GM19238 (cell line): ENCODE measurements at regions not wholly inside any gene's neighbourhood (a gene's known extent, or its start where the extent isn't known, plus 50 kb on each side); places are given as distances from the start of the nearest gene placed in this dataset.

Experiments
- DNase-seq: peaks from one replicate; pipeline ENCODE4 v3.0.0; 2011; ENCODE audit warnings: low spot score; ENCODE audit not compliant: insufficient read length

GRCh38 chr5:162323466-162323865 is 255.9 kb downstream of the GABRG2 start:
- no peak for DNase-seq

DNA sequence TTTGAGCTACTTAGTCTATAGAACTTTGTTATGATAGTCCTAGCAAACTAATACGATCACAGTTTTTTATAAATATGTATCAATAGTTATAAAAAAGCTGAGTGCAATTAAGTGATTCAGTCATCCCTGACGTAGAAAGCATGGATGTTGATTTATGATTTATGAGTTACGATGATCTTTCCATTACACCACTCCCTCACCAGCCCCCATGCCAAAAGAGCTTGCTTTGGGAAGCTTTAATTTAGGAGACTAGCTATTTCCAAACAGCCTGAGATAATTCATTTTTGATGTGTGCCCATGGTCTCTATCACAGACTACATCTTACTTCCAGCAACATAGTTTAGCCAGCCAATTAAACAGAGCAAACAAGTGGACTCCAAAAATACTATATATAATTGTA is 256.8 kb downstream of the GABRG2 start:
- DNase-seq: no peak

- DNase-seq: no peak
Observed at GRCh38 chr5:162325143-162325727, 257.7 kb downstream of the GABRG2 start.

- no peak for DNase-seq
Observed at GRCh38 chr5:162334944-162335343, 267.4 kb downstream of the GABRG2 start.

DNA sequence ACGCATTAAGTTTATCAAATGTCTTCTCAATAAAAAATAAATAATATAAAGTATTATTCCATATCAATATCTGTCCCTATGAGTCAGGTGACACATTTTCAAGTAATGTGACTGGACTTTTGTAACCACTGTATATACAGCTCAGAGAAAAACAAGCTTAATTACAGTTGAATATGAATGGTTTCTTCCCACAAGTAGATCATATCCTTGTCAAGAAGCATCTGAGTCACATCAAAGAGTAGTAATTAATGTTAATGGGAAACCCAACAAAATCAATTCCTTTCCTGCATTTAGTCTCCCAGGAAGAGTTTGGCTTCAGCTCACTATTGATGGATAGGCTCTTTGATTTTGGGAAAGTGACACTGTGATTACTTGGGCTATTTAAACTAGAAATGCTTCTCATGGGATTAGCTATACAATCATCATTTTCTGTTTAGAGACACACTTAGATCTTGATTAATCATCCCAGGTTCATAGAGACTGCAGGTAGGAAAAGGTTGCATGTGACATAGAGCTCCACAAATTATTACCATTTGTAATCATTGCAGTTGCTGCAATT is 292.9 kb downstream of the GABRG2 start:
- DNase-seq: no peak

DNA sequence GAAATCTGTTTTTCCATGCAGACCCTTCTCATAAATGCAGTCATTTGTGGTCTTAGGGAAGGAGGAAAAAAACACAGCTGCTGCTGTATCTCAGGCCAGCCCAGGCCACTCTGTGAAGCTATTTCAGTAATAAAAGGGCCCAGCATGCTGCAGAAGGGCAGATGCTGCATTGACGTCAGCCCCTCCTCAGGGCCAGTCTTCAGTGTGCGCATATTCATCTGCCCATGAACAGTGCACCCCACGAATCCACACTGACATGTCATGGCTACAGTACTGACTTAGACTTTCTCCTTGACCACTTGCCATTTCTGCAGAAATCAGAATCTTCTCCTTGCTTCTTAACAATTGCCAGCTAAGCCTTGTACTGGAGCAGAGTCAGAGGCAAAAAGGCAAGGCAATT is 304.7 kb downstream of the GABRG2 start:
- no peak for DNase-seq

- DNase-seq: no peak
Observed at GRCh38 chr5:162377895-162378294, 310.3 kb downstream of the GABRG2 start.

GRCh38 chr5:162382839-162383238 is 315.3 kb downstream of the GABRG2 start:
- no peak for DNase-seq

DNA sequence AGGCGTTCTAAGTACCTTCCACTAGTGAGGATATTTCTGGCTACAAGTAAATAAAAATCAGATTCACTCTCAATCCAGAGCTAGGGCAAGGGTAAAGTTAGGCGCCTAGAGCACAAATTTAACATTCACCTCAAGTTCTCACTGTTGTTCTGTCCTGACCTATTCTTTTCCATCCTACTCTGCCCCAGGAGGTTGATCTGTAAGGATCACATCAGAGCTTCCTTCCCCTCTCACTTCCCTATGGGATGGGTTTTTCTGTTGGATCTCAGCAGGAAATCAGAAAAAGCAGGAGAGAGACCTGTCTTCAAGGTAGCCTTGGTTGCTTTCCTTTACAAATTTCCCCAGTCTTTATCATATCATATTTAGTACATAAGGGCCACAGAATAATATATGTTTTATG is 316.7 kb downstream of the GABRG2 start:
- no peak for DNase-seq

- DNase-seq: no peak
Observed at GRCh38 chr5:162391833-162392232, 324.3 kb downstream of the GABRG2 start.

DNA sequence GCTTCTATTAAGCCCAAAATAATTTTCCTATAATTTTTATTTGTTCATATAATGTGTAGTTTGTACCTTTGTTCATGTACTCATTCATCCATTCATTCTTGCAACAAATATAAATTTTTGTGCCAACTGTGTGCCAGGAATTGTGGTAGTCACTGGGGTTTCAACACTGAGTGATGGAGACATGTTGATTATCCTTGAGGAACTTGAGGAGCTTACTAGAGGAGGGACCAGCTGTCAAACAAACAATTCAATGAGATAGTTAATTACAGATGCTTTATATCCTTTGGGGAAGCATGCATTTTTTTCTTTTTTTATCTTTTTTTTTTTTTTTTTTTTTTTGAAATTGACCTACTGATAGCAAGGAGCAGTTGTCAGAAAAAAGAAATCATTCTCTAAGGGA is 324.8 kb downstream of the GABRG2 start:
- DNase-seq: no peak

- DNase-seq: no peak
Observed at GRCh38 chr5:162393534-162393933, 326.0 kb downstream of the GABRG2 start.

GRCh38 chr5:162407614-162408013 is 340.0 kb downstream of the GABRG2 start:
- no peak for DNase-seq

DNA sequence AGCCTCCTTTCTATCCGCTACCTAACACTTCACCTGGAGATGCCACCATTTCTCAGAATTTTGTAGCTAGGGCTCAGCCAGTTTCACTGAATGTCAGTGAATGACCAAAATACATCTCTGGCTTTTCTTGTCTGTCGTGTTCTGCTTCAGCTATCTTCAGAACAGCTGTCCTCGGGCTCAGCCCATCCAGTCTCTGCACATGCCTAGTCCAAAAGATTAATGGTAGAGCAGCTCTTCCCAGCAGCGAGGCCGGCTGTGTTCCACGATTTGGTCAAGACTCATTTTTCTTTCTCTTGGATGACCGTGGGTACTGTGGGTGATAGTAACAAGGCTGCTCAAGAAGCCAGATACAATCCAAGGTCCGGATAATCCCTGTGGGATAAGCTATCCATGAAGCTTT is 342.8 kb downstream of the GABRG2 start:
- DNase-seq: no peak

DNA sequence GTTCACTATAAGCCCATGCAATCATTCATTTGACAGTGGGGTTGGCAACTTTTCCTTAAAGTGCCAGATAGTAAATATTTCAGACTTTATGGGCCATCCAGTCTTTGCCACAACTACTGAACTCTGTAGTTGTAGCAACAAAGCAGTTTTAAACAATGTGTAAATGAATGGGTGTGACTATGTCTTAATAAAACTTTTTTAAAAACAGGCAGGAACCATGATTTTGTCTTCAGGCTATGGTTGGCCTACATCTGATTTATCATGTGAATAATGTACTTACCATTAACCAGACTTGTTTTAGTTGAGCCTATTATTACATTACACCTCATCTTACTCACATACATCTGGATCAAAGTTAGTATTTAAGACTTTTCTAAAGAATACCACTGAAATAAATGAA is 361.6 kb downstream of the GABRG2 start:
- DNase-seq: no peak

DNA sequence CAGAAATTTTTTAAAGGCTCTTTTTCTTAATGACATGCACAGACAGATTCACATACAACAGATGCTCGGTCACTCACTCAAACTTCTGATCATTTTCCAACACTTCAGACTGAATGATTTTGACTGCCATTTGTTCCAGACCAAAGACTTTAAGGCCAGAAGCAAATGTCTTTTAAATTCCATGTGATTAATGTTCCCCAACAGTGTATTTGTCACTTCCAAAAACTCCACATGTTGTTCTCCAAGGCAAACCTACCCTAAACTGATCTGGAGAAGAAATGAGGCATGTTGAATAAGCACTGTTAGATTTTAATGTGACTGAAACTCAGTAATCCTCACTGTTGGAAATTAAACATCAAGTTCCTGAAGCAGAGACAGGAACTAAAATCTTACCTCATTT is 366.7 kb downstream of the GABRG2 start:
- no peak for DNase-seq

- DNase-seq: no peak
Observed at GRCh38 chr5:162436055-162436454, 368.5 kb downstream of the GABRG2 start.

- no peak for DNase-seq
Observed at GRCh38 chr5:162444129-162444762, 376.7 kb downstream of the GABRG2 start.

DNA sequence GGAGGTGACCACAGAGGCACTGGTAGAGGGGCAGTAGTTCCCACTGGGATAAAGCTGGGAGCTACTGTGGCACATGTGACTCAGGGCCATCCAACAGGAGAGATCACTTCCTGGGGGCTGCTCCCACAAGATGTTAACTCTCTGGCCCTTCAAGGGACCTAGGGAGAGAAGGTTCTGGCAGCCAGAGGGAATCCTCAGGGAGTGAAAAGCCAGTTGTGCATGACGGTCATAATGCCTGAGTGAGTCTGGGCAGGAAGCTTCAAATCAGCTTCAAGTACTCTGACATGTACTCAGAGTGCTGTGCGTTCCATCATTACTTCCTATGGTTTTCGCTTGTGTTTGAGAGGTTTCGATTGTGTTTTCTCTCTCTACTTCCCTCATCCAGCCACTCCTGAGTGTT is 388.5 kb downstream of the GABRG2 start:
- no peak for DNase-seq

DNA sequence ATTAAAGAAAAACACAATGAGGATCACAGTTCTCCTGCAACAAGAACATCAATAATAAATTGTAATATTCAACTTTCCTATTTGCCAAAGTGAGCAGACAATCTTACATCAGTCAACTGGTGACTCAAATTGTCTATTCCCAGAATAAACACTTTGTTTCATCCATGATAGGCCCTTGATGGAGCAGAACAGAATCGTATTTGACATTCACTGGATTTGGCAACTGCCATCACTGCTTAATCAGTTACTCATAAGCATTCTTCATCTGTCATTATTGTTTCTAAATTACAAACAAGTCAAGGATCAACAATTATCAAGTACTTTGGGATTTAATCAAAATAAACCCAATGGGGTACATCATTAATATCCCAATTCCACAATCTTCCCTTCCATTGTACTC is 398.4 kb downstream of the GABRG2 start:
- no peak for DNase-seq

GRCh38 chr5:162473041-162473714 is 405.6 kb downstream of the GABRG2 start:
- no peak for DNase-seq

DNA sequence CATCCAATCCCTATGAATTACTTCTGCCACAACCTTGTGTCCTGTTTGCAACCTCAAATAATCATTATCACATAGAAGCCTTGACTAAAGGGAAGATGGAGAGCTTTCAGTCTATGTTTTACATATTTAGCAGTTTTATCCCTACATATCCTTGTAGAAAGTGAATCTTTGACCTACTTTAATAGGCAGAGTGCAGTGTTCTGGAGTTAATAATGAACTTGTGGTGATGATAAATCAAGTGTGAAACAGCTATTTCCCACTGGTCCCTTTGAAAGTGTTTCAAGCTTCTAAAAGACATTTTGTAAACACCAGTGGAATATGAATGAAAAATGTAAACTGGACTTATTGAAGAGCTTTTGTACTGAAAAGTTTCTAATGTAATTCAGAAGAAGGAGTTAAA is 406.7 kb downstream of the GABRG2 start:
- no peak for DNase-seq

GRCh38 chr5:162484095-162484494 is 416.5 kb downstream of the GABRG2 start:
- DNase-seq: no peak
